ENCODE measurements at regions not wholly inside any gene's neighbourhood (a gene's known extent, or its start where the extent isn't known, plus 50 kb on each side); places are given as distances from the start of the nearest gene placed in this dataset.
"Not testable (repeated sequence)": the region's sequence is repeated elsewhere in the genome, so short reads cannot be mapped to it uniquely, and the experiment has no call there.

GRCh38 chr12:25710938-25711605, 158.0 kb upstream of the LMNTD1 start:
- CTCF ChIA-PET, POLR2A ChIA-PET: not testable (repeated sequence)

GRCh38 chr12:25712169-25712568, 159.1 kb upstream of the LMNTD1 start:
- POLR2A ChIA-PET = interaction anchor here (0.6 kb wide), 1 partner anchor 67 kb away, joined by 20 read pairs; no protein-coding TSS in a partner anchor
- CTCF ChIA-PET = interaction anchor here (0.7 kb wide), 1 partner anchor 27 kb away, joined by 5 read pairs; no protein-coding TSS in a partner anchor

GRCh38 chr12:25713264-25713663, 160.2 kb upstream of the LMNTD1 start:
- ChIA-PET CTCF (no interaction called here), POLR2A (no interaction called here)

DNA sequence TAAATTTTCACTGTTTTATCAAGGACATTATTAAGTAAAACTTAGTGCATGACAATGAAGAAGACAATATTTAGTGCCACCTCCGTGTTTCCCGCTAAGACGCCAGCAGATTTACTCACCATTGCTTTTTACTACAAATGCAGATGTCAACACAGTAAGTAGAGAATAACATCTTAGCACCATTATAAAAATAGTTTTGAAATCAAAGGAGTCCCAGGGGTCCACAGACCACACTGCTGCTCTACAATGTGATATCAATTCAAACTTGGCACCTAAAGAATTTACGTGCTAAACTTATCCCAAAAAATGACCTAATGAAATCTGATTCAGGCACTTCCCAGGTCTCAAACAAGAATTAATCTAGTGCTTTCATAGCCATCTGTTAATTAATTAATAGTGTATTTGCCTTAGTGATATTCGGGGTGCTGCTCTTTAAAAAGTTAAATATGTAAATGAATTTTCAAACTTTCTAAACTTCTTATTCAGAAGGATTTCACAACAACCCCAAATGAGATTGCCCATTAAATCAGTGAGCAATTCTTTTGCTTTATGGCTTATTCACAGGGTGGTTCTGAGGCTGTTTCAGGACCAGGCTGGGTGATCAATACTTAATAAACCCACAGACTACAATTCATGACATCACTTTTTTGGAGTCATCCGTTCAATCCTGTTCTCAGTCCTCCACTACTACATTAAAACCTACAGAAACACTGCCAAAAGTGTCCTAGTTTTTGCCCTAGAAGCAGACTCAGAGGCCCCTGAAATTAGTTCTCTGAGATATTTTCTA, 161.3 kb upstream of the LMNTD1 start:
- CTCF ChIA-PET = no interaction called here
- POLR2A ChIA-PET = no interaction called here

GRCh38 chr12:25715102-25715501, 162.0 kb upstream of the LMNTD1 start:
- CTCF ChIA-PET = no interaction called here
- POLR2A ChIA-PET = no interaction called here

GRCh38 chr12:25716842-25717241, 163.8 kb upstream of the LMNTD1 start:
- CTCF ChIA-PET = no interaction called here
- POLR2A ChIA-PET = no interaction called here

GRCh38 chr12:25717552-25717951, 164.5 kb upstream of the LMNTD1 start:
- ChIA-PET CTCF (no interaction called here), POLR2A (no interaction called here)

DNA sequence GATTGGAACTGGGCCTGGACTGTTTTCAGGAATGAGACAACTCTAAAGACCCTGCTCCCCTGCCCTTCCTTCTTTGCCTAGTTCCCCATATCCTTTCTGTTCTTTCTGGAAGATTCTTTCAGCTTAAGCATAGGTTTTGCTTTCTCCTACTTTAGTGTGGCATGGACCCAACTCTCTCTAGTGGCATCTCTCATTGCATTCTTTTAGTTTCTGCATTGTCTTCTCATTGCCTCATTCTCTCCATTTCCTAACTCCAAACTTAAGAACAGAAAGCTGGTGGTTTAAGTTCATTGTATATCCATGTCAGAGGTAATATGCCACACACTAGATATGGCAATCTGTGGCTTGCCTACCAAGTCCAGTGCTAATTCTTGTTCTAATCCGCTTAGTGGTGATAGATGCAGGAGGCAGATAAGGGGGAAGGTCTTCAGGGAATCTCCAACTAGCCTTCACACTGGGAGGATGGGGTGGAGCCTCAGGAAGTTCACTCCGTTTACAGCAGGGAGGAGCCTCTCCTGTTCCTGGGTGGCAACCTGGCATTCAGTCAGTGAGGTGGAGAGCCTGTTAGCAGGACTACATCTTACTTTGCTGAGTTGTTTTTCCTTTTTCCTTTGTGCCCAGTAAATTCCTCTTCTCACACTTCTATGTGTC, 165.1 kb upstream of the LMNTD1 start:
- ChIA-PET POLR2A (no interaction called here), CTCF (no interaction called here)

- CTCF ChIA-PET = no interaction called here
Measured at GRCh38 chr12:25719505-25719904, 166.4 kb upstream of the LMNTD1 start.

GRCh38 chr12:25723336-25723735, 170.3 kb upstream of the LMNTD1 start:
- POLR2A ChIA-PET = no interaction called here
- CTCF ChIA-PET = no interaction called here

More at GRCh38 chr12:25719505-25719904, 166.4 kb upstream of the LMNTD1 start:
- POLR2A ChIA-PET = no interaction called here

GRCh38 chr12:25723921-25724491, 170.9 kb upstream of the LMNTD1 start:
- CTCF ChIA-PET = no interaction called here
- POLR2A ChIA-PET = no interaction called here

- ChIA-PET POLR2A (no interaction called here), CTCF (no interaction called here)
Measured at GRCh38 chr12:25725470-25725869, 172.4 kb upstream of the LMNTD1 start.

DNA sequence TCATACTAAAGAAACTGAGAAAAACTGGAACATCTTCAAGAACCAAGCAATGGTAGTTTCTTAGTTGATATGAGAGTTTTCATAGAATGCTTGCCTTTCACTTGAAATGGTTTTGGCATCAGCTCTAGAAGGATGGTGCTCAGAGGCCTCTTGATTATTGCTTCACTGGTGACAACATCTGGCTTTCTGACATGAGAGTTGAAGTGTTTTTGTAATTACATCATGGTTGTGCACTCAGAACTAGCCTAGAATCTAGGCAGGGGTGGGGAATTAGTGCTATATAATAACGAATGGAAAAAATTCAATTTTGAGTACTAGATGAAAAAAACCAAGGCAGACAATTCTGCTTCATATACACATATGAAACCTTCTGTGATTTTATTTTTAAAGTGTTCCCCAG, 172.8 kb upstream of the LMNTD1 start:
- POLR2A ChIA-PET = no interaction called here

DNA sequence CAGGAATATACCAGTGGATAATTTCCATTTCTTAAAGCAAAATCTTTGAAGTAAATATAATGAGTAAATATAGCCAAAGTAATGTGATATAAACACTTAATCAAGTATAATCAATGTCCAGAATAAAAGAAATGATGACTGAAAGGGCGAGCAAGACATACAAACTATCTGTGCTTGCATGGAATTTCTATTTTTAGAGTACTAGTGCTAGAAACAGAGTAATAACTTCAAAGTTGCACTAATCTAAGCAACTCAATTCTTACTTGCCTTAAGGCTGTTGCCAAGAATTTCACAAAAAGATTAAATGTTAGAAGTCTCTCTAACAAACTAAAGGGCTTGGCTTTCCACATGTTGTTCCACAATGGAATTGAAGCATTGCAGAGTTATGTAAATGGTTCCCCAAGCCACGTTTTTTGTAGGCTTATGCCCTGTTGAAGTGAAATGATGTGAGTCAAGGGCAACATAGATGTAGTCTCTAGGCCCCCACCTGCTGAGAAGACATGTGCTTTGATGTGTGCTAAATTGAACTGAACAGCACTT, 175.0 kb upstream of the LMNTD1 start:
- ChIA-PET CTCF (no interaction called here), POLR2A (no interaction called here)

More for the DNA sequence above, 172.8 kb upstream of the LMNTD1 start:
- CTCF ChIA-PET = no interaction called here

GRCh38 chr12:25730489-25731349, 177.6 kb upstream of the LMNTD1 start:
- ChIA-PET POLR2A (no interaction called here), CTCF (no interaction called here)

GRCh38 chr12:25733541-25733940, 180.5 kb upstream of the LMNTD1 start:
- CTCF ChIA-PET = no interaction called here
- POLR2A ChIA-PET = no interaction called here

GRCh38 chr12:25734529-25735180, 181.6 kb upstream of the LMNTD1 start:
- POLR2A ChIA-PET = no interaction called here
- CTCF ChIA-PET = no interaction called here

- CTCF ChIA-PET = interaction anchor here (0.8 kb wide), 1 partner anchor 1930 kb away, joined by 3 read pairs; no protein-coding TSS in a partner anchor
Measured at GRCh38 chr12:25740617-25741016, 187.5 kb upstream of the LMNTD1 start.

GRCh38 chr12:25741917-25742316, 188.8 kb upstream of the LMNTD1 start:
- ChIA-PET CTCF (interaction anchor here (0.8 kb wide), 1 partner anchor 449 kb away, joined by 3 read pairs; no protein-coding TSS in a partner anchor), POLR2A (no interaction called here)

More at GRCh38 chr12:25740617-25741016, 187.5 kb upstream of the LMNTD1 start:
- POLR2A ChIA-PET = no interaction called here

All from activated CD8-positive, alpha-beta memory T cell treated with anti-CD3 and anti-CD28 coated beads for 36 hours (primary cell).